Stimulated activated CD8-positive, alpha-beta memory T cell treated with anti-CD3 and anti-CD28 coated beads, Interleukin-15, amount 100 ng/mL, for 48 hours (primary cell): ENCODE measurements at regions not wholly inside any gene's neighbourhood (a gene's known extent, or its start where the extent isn't known, plus 50 kb on each side); places are given as distances from the start of the nearest gene placed in this dataset.
"Not testable (repeated sequence)": the region's sequence is repeated elsewhere in the genome, so short reads cannot be mapped to it uniquely, and the experiment has no call there.

ENCODE experiments used
- DNase-seq, 2 donors: peaks; one replicate each; pipeline ENCODE4 v3.0.0-alpha.2; 2020; ENCODE audit warnings: low read depth in 2 of 2

GRCh38 chr1:209172286-209172685 is 411.2 kb upstream of the CAMK1G start:
- DNase-seq, result no peak

GRCh38 chr1:209172792-209173542 is 410.5 kb upstream of the CAMK1G start:
- not testable (repeated sequence) for DNase-seq

GRCh38 chr1:209173796-209174195 is 409.7 kb upstream of the CAMK1G start:
- not testable (repeated sequence) for DNase-seq

DNA sequence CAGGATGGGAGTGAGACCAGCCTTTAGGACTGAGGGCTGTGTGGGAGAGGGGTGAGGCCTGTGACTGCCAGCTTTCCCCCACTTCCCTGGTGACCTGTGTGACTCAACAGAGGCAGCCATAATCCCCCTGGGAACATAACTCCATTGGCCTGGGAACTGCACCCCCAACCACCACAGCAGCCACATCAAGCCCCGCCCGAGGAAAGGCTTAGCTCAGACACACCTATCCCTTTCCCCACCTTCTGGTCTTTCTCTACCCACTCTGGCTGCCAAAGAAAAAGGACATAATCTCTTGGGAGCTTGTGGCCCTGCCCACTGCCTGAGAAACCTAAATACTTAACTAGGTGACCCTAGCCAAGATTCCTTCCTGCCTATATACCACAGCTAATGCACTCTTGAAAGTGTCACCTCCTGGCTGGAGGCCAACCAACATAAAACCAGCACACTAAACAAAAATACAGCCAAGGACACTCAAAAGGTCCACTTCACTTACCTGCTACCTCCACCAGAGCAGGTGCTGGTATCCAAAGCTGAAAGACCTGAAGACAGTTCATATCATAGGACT is 406.6 kb upstream of the CAMK1G start:
- DNase-seq, result no peak

- DNase-seq, result no peak
These were observed 400.3 kb upstream of the CAMK1G start for GRCh38 chr1:209183195-209183594.

DNA sequence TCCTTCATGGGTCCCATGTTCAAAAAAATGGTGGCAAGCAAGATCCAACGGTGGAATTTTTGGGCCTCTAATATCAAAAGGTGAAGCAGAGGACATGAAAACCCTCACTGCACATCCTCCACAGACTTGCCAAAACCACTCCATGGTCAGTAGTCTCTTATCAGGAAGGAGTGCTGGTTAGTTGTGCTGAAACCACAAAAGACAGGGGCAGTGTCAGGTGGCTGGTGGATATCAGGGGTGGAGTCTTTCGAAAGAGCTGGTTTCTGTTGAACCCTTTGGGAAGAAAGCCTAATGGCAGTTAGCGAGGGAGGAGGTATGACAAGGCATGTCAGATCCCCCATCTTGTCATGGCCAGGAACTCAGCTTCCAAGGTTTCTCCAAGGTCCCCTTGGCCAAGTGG is 395.9 kb upstream of the CAMK1G start:
- no peak for DNase-seq

- no peak for DNase-seq
These were observed 392.8 kb upstream of the CAMK1G start for GRCh38 chr1:209190591-209191261.

DNA sequence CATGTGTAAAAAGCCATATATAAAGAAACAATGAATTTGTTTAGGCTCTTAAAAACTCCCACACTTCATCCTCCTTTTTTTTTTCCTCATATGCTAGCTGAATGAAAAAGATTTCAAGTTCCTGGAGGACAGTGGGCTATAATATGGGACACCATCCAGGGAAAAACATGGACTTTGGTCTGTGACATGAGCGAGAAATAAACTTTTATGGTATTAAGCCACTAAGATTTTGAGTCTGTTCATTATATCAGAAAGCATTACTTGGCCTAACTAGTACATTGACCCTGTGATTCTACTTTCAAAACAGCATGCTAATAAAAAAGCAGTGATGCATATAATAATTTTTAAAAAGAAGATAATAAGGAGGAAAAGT is 392.3 kb upstream of the CAMK1G start:
- no peak for DNase-seq

DNA sequence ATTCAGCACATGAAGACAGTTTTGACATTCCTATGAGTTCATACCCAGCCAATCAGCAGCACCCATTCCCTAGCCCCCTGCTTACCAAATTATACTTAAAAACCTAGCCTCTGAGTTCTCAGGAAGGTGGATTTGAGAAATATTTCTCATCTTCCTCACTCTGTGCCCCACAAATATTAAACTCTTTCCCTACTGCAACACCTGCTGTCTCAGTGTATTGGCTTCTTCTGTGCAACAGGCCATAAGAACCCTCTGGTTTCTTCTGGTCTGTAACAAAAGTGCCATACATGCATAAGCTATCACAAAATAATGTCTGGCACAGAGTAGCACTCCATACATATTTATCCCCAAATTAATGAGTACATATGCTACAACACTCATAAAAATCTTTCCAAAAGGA is 387.4 kb upstream of the CAMK1G start:
- no peak for DNase-seq

DNA sequence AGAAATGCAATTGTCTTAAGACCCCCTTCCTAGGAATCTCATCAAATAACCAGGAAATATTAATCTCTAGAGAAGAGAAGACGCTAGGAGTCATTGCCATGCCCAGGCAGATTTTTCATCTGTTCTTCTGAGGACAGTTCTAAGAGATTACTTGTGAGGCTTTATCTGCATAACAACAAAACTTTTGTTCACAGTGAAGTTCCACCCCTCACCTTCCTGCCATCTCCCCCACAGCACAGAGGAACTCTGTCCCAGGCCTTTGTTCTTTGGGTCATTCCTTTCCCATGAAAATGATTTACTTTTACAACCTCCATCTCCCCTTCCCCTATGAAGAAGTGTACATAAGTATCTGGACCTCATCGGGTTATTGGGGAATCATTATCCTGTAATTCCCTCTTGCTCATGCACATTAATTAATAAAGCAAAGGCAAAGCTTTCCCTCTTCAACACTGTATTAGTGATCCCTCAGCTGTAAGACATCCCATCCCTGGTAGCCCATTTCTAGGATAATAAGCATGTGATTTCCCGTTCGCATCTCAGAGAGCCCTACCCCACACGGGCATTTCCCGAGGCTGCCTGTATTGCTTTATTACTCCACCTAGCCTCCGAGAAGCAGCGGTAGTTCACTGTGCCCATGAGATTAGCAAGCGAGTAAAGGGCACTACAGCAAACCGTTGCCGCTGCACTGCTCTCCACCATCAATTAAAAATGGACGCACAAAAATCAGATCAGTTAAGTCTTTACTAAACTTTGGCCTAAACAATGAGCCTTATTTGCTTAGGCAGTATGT is 384.4 kb upstream of the CAMK1G start:
- no peak for DNase-seq

- no peak for DNase-seq
These were observed 383.7 kb upstream of the CAMK1G start for GRCh38 chr1:209199822-209200221.

DNA sequence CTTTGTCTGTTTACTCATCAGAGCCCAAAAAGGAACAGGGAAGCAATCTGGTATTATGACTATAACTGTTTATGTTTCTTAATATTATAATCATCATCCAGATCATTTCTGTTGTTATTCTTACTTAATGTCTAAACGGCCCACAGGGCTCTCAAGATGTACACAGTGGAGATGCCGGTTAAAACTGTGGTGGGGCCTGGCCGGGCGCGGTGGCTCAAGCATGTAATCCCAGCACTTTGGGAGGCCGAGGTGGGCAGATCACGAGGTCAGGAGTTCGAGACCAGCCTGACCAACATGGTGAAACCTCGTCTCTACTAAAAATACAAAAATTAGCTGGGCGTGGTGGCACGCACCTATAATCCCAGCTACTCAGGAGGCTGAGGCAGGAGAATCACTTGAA is 381.2 kb upstream of the CAMK1G start:
- DNase-seq, result not testable (repeated sequence)

GRCh38 chr1:209202830-209203532 is 380.5 kb upstream of the CAMK1G start:
- no peak for DNase-seq

DNA sequence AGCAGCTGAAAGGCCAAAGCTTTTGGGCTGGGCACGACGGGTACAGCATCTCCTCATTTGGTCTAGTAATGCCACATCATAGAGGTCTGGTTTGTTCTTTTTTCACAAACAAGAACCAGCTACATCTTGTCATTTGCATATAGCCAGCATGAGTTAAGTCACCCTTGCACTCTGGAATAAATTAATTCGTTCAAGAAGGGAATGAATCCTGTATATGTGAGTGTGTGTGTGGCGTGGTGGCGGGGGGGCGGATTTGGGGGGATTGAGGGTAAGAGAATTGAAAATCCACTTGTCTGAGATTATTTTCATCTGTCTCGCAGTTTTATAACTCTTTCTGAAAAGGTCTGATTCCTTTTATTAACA is 380.0 kb upstream of the CAMK1G start:
- no peak for DNase-seq

DNA sequence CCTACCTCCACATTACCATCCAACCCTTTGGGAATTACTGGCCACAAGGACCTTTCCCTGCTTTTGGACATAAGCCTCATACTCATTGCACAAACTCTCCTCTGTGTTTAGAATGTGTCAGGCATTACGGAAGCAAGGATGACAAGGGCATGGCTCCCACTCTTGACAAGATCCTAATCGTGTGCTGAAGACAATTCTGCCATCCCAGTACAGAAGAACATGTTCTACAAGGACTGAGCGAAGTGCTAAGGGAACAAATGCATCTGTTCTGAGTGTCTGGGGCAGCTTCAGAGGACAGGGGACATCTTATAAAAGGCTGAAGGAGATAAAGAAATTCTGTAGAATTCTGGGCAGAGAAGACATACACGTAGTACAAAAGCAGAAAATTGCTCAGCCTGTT is 378.5 kb upstream of the CAMK1G start:
- no peak for DNase-seq

- no peak for DNase-seq
These were observed 376.3 kb upstream of the CAMK1G start for GRCh38 chr1:209207126-209207700.

DNA sequence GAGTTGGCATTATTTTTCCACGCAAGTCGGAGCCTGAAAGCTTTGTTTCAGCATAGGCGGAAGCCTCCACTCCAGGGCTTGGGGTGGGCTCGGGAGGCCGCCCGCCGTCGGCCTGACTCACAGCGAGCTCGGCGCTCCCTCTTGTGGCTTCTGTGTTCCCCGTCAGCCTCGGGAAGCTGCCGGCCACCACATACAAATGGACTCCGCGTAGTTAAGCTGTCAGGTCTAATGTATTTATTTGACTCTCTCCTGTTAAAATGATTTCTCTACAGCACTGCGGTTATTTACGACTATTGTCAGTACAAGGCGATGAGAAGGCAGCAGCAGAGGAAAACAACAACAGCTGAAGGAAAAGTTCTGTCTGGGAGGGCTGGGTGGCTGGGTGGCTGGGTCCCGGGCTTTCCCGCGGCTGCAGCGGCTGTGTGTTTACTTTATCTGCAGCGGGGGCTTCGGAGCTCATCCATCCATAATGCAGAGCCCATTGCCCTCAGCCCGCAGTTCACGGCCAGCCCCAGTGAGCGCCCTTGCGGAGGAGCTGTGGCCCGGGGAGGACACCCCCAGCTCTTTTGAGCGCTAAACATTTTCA is 375.7 kb upstream of the CAMK1G start:
- peak; percentile 5 to 9 for DNase-seq

GRCh38 chr1:209208648-209209047 is 374.9 kb upstream of the CAMK1G start:
- no peak for DNase-seq

- DNase-seq, result no peak
These were observed 369.5 kb upstream of the CAMK1G start for GRCh38 chr1:209213989-209214388.

DNA sequence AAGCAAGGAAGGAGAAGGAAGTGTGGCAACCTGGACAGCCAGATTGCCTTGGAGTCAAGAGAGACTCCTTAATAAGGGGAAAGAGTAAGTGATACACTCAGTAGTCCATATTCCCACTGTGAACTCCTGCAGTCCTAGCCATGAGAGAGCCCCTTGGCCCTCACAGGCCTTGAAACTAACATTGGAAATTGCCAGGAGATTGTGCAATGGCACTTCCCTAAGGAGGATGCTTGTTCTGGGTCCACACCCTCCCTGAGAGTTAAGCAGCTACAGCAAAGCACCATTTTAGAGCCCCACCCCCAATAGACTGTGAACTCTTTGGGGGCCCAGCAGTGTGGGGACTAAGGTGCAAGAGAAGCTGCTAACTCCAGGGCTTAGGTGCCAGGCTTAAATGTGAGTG is 367.7 kb upstream of the CAMK1G start:
- no peak for DNase-seq

GRCh38 chr1:209218113-209218512 is 365.4 kb upstream of the CAMK1G start:
- DNase-seq, result no peak
